ENCODE measurements at regions not wholly inside any gene's neighbourhood (a gene's known extent, or its start where the extent isn't known, plus 50 kb on each side); places are given as distances from the start of the nearest gene placed in this dataset.

DNA sequence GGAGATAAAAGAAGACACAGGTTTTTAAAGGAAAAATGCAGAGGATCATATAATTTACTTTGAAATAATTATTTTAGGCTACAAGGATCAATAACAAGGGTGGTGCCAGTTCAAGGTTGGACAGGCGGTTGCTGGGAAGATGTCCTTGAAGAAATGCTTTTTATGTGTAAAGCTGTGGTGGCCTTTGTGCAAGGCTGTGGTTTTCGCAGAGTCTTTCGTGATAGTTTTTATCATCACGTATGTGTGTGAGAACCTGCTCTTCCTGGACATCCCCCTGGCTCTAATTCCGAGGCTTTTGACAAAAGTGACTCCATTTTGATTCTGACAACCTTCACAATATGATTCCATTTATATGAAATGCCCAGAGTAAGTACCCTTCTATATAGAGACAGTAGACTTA is 85.8 kb upstream of the COG2 start:
- TF ChIP-seq, protein P1, sequence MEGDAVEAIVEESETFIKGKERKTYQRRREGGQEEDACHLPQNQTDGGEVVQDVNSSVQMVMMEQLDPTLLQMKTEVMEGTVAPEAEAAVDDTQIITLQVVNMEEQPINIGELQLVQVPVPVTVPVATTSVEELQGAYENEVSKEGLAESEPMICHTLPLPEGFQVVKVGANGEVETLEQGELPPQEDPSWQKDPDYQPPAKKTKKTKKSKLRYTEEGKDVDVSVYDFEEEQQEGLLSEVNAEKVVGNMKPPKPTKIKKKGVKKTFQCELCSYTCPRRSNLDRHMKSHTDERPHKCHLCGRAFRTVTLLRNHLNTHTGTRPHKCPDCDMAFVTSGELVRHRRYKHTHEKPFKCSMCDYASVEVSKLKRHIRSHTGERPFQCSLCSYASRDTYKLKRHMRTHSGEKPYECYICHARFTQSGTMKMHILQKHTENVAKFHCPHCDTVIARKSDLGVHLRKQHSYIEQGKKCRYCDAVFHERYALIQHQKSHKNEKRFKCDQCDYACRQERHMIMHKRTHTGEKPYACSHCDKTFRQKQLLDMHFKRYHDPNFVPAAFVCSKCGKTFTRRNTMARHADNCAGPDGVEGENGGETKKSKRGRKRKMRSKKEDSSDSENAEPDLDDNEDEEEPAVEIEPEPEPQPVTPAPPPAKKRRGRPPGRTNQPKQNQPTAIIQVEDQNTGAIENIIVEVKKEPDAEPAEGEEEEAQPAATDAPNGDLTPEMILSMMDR (IDR thresholded peaks at IDR 0.05; ENCODE audit: low read depth, low read length, missing input control) = no peak
- TF ChIP-seq JUND (IDR thresholded peaks at IDR 0.05) (no peak), TAF1 (conservative IDR thresholded peaks at IDR 0.05) (no peak), HNF4A (conservative IDR thresholded peaks at IDR 0.05) (no peak), GABPA (IDR thresholded peaks at IDR 0.05 in 1 of 2, conservative IDR thresholded peaks at IDR 0.05 in 1 of 2) (no peak)
- TF ChIP-seq, protein P2, sequence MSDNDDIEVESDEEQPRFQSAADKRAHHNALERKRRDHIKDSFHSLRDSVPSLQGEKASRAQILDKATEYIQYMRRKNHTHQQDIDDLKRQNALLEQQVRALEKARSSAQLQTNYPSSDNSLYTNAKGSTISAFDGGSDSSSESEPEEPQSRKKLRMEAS (IDR thresholded peaks at IDR 0.05) = no peak
